GM23338 (cell line): ENCODE measurements at regions not wholly inside any gene's neighbourhood (a gene's known extent, or its start where the extent isn't known, plus 50 kb on each side); places are given as distances from the start of the nearest gene placed in this dataset.

Source experiments
- ATAC-seq: fragments of 200-7000 bp; cut with Tn5 transposase; 3 replicates; pipeline ENCODE4 v1.9.1; 2020
- DNase-seq: peaks from one replicate; pipeline ENCODE4 v3.0.0-alpha.2; 2015; ENCODE audit warnings: low spot score
- H2AFZ ChIP-seq: fragments of 200-600 bp; sonication (generic); 2 replicates; pipeline ENCODE4 v1.8.0; 2016; ENCODE audit warnings: antibody characterized with exemption, mild to moderate bottlenecking, moderate library complexity
- H3F3A ChIP-seq: fragments of 200-600 bp; sonication (generic); replicated peaks from 2 replicates; pipeline ENCODE4 v1.8.0; 2017; ENCODE audit warnings: antibody characterized with exemption, mixed run types, low read depth
- H3K27ac ChIP-seq: fragments of 200-600 bp; sonication (generic); 2 replicates; pipeline ENCODE4 v1.6.1; 2016; ENCODE audit warnings: low read depth
- H3K27me3 ChIP-seq: fragments of 200-600 bp; sonication (generic); 2 replicates; pipeline ENCODE4 v1.8.0; 2016; ENCODE audit warnings: mild to moderate bottlenecking, mixed run types, moderate library complexity; ENCODE audit not compliant: insufficient read depth
- H3K36me3 ChIP-seq: fragments of 200-600 bp; sonication (generic); 2 replicates; pipeline ENCODE4 v1.8.0; 2016; ENCODE audit warnings: mild to moderate bottlenecking; ENCODE audit not compliant: insufficient read depth
- H3K4me1 ChIP-seq: fragments of 200-600 bp; sonication (generic); 2 replicates; pipeline ENCODE4 v1.8.0; 2016; ENCODE audit warnings: mild to moderate bottlenecking, moderate library complexity; ENCODE audit not compliant: insufficient read depth
- H3K4me2 ChIP-seq: fragments of 200-600 bp; sonication (generic); 2 replicates; pipeline ENCODE4 v1.7.1; 2017; ENCODE audit warnings: mixed run types
- H3K4me3 ChIP-seq: fragments of 200-600 bp; sonication (generic); 2 replicates; pipeline ENCODE4 v1.6.1; 2016; ENCODE audit warnings: mixed run types
- H3K79me2 ChIP-seq: fragments of 200-600 bp; sonication (generic); replicated peaks from 2 replicates; pipeline ENCODE4 v1.8.0; 2017; ENCODE audit warnings: mild to moderate bottlenecking; ENCODE audit not compliant: insufficient read depth
- H3K9me2 ChIP-seq: fragments of 200-600 bp; sonication (generic); 2 replicates; pipeline ENCODE4 v1.8.0; 2017; ENCODE audit not compliant: insufficient read depth
- H4K20me1 ChIP-seq: fragments of 200-600 bp; sonication (generic); replicated peaks from 2 replicates; pipeline ENCODE4 v1.8.0; 2017; ENCODE audit warnings: mild to moderate bottlenecking; ENCODE audit not compliant: insufficient read depth
- H3K27ac Mint-ChIP-seq: 2 replicates; pipeline ENCODE4 v1.8.0; 2020; ENCODE audit warnings: inconsistent platforms, mild to moderate bottlenecking, moderate library complexity, mixed read lengths
- H3K27me3 Mint-ChIP-seq: 3 replicates; pipeline ENCODE4 v1.8.0; 2022; ENCODE audit warnings: low read depth, mild to moderate bottlenecking, moderate library complexity, mixed read lengths, inconsistent platforms; ENCODE audit not compliant: insufficient read depth, poor library complexity
- H3K36me3 Mint-ChIP-seq: 3 replicates; pipeline ENCODE4 v1.8.0; 2021; ENCODE audit warnings: low read depth, mild to moderate bottlenecking, inconsistent platforms, moderate library complexity, mixed read lengths
- H3K4me1 Mint-ChIP-seq: 3 replicates; pipeline ENCODE4 v1.8.0; 2020; ENCODE audit warnings: mild to moderate bottlenecking, inconsistent platforms, mixed read lengths
- H3K4me3 Mint-ChIP-seq: 3 replicates; pipeline ENCODE4 v1.8.0; 2021; ENCODE audit warnings: moderate library complexity, mild to moderate bottlenecking, inconsistent platforms, mixed read lengths
- H3K9me3 Mint-ChIP-seq: 3 replicates; pipeline ENCODE4 v1.8.0; 2020; ENCODE audit warnings: moderate library complexity, mild to moderate bottlenecking, inconsistent platforms, mixed read lengths
- CREB1 ChIP-seq: fragments of 250-450 bp; sonication (Bioruptor Pico); IDR thresholded peaks from 2 replicates; pipeline ENCODE4 v1.5.0; 2020; ENCODE audit warnings: low read depth, mild to moderate bottlenecking, moderate library complexity
- EZH2 ChIP-seq: fragments of 200-600 bp; sonication (generic); IDR thresholded peaks from one replicate; pipeline ENCODE4 v1.8.0; 2017; ENCODE audit warnings: antibody characterized with exemption, mild to moderate bottlenecking, low read depth; ENCODE audit not compliant: unreplicated experiment
- EZH2phosphoT487 ChIP-seq: fragments of 200-600 bp; sonication (generic); IDR thresholded peaks from one replicate; pipeline ENCODE4 v1.8.1; 2018; ENCODE audit warnings: antibody characterized with exemption; ENCODE audit not compliant: unreplicated experiment
- JUNB ChIP-seq: IDR thresholded peaks from one replicate; pipeline ENCODE4 v1.6.1; 2016; ENCODE audit warnings: antibody characterized with exemption; ENCODE audit not compliant: unreplicated experiment
- NANOG ChIP-seq: IDR thresholded peaks from 2 replicates; pipeline ENCODE4 v1.6.1; 2016; ENCODE audit warnings: antibody characterized with exemption, borderline replicate concordance
- POLR2AphosphoS5 ChIP-seq: IDR thresholded peaks from 2 replicates; pipeline ENCODE4 v1.6.1; 2016; ENCODE audit warnings: antibody characterized with exemption, low read depth
- REST ChIP-seq: IDR thresholded peaks from one replicate; pipeline ENCODE4 v1.6.1; 2018; ENCODE audit warnings: antibody characterized with exemption; ENCODE audit not compliant: unreplicated experiment
- STAT1 ChIP-seq: IDR thresholded peaks from one replicate; pipeline ENCODE4 v1.6.1; 2016; ENCODE audit warnings: antibody characterized with exemption; ENCODE audit not compliant: unreplicated experiment
- ZNF114 ChIP-seq: fragments of 250-450 bp; sonication (Bioruptor Pico); IDR thresholded peaks from 2 replicates; pipeline ENCODE4 v1.5.0; 2020; ENCODE audit warnings: mild to moderate bottlenecking, moderate library complexity
- ZNF331 ChIP-seq: fragments of 250-450 bp; sonication (Bioruptor Pico); IDR thresholded peaks from 2 replicates; pipeline ENCODE4 v1.5.0; 2020; ENCODE audit warnings: low read depth, mild to moderate bottlenecking, moderate library complexity
- ZNF462 ChIP-seq: fragments of 250-450 bp; sonication (Bioruptor Pico); IDR thresholded peaks from 2 replicates; pipeline ENCODE4 v1.5.0; 2020; ENCODE audit warnings: mild to moderate bottlenecking, moderate library complexity
- TF ChIP-seq, protein P1 (sequence below): IDR thresholded peaks from 2 replicates; pipeline ENCODE4 v1.6.1; 2016; ENCODE audit warnings: antibody characterized with exemption
- TF ChIP-seq, protein P2 (sequence below), 2 experiments: fragments of 200-600 bp in 1 of 2; sonication (generic) in 1 of 2; conservative IDR thresholded peaks; 2 replicates each; pipeline versions ENCODE4 v1.5.1 to v1.6.1; 2016 to 2017; ENCODE audit warnings: antibody characterized with exemption in 2 of 2, low read depth in 2 of 2, mild to moderate bottlenecking in 2 of 2, moderate library complexity in 1 of 2

GRCh38 chr2:56460508-56460907 is 276.7 kb downstream of the CCDC85A start:
- ATAC-seq (no peak), DNase-seq (no peak)
- Histone ChIP-seq H3K9me2 (no peaks in the 10 kb centered on the region; the same call in 1 of the 2 replicates), H4K20me1 (no peaks in the 10 kb centered on the region), H3F3A (no peaks in the 10 kb centered on the region), H3K79me2 (no peaks in the 10 kb centered on the region), H3K36me3 (no peaks in the 10 kb centered on the region), H2AFZ (no peak overlapping the region), H3K4me3 (no peak overlapping the region), H3K4me1 (no peaks in the 10 kb centered on the region), H3K4me2 (no peak overlapping the region), H3K27me3 (no peaks in the 10 kb centered on the region), H3K27ac (no peak overlapping the region)
- Mint-ChIP-seq H3K4me1 (no peaks in the 10 kb centered on the region; the same call in 2 of the 3 replicates), H3K27ac (no peak overlapping the region), H3K4me3 (no peak overlapping the region), H3K36me3 (no peaks in the 10 kb centered on the region; the same call in 2 of the 3 replicates), H3K27me3 (peaks cover 2% of the 10 kb centered on the region), H3K9me3 (no peaks in the 10 kb centered on the region)
- TF ChIP-seq ZNF331 (CRISPR knock-in tag): no peak
- TF ChIP-seq ZNF462: no peak
- TF ChIP-seq POLR2AphosphoS5: no peak
- TF ChIP-seq, protein P1, sequence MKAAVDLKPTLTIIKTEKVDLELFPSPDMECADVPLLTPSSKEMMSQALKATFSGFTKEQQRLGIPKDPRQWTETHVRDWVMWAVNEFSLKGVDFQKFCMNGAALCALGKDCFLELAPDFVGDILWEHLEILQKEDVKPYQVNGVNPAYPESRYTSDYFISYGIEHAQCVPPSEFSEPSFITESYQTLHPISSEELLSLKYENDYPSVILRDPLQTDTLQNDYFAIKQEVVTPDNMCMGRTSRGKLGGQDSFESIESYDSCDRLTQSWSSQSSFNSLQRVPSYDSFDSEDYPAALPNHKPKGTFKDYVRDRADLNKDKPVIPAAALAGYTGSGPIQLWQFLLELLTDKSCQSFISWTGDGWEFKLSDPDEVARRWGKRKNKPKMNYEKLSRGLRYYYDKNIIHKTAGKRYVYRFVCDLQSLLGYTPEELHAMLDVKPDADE: no peak
- TF ChIP-seq EZH2phosphoT487: no peak
- no peak for TF ChIP-seq CREB1 (CRISPR knock-in tag)
- TF ChIP-seq NANOG: no peak
- TF ChIP-seq, protein P2, sequence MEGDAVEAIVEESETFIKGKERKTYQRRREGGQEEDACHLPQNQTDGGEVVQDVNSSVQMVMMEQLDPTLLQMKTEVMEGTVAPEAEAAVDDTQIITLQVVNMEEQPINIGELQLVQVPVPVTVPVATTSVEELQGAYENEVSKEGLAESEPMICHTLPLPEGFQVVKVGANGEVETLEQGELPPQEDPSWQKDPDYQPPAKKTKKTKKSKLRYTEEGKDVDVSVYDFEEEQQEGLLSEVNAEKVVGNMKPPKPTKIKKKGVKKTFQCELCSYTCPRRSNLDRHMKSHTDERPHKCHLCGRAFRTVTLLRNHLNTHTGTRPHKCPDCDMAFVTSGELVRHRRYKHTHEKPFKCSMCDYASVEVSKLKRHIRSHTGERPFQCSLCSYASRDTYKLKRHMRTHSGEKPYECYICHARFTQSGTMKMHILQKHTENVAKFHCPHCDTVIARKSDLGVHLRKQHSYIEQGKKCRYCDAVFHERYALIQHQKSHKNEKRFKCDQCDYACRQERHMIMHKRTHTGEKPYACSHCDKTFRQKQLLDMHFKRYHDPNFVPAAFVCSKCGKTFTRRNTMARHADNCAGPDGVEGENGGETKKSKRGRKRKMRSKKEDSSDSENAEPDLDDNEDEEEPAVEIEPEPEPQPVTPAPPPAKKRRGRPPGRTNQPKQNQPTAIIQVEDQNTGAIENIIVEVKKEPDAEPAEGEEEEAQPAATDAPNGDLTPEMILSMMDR (conservative IDR thresholded peaks at IDR 0.05; ENCODE audit: low read depth in 2 of 2): no peak
- TF ChIP-seq EZH2: no peak
- no peak for TF ChIP-seq JUNB
- no peak for TF ChIP-seq ZNF114
- no peak for TF ChIP-seq REST
- no peak for TF ChIP-seq STAT1
